ENCODE measurements at regions not wholly inside any gene's neighbourhood (a gene's known extent, or its start where the extent isn't known, plus 50 kb on each side); places are given as distances from the start of the nearest gene placed in this dataset.
"Not testable (repeated sequence)": the region's sequence is repeated elsewhere in the genome, so short reads cannot be mapped to it uniquely, and the experiment has no call there.

DNA sequence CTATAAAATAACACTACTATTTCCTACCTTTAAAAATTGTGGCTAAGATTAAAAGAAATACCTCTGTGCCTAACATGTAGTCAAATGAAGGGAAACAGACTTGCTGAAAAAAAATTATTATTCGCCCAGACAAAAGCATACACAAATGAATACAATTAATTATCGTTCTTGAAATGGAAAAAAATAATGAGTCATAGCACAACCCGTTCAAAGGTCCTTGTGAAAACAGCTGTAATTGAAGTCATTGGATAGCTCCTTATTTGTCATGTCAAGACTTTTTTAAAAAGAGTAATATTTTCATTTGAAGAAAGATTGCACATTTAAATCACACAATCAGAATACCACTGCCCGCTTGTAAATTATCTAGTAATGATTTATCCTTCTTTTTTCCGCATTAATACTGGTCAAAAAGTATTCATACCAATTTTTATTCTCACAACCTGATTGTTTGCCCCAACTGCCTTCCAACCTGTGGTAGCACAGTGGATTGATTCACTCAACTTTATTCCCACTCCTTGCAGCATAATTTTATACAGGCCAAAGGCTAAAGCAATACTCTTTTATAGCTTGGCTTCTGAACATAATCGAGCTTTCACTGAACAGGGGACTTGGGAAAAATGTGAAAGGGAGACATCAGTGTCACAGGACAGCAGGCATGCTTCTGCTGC, 655.2 kb upstream of the MAP3K7 start:
- DNase-seq = no peak

DNA sequence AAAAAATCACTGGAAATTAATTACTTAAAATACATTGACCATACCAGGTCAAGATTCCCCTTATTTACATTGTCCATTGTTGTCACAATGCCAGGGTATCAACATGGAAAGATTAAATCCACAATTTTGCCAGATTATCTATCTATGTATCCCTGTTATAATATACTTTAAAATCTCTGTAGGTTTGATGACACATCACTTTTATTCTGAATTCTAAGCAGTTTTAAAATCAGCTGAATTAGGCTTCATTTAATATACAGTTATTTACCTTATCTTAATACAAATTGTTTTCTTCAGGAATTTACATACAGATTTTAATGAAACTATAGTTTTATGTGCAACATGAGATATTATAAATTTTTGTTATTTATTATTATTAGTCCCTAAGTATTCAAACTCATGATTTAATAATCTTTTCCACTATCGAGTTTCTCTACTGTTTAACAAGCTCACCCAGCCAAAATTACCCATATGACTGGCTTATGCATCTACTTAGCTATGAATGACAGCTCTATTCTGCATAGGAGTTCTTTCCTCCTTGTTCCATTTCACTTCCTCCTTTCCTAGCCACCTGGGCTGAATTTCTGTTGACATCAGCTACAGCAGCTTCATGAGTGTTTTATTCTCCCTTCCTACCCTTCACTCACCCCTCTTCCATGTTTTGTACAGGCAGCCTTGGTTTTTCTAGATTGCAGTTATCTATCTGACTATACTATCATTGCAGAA, 654.2 kb upstream of the MAP3K7 start:
- no peak for DNase-seq

DNA sequence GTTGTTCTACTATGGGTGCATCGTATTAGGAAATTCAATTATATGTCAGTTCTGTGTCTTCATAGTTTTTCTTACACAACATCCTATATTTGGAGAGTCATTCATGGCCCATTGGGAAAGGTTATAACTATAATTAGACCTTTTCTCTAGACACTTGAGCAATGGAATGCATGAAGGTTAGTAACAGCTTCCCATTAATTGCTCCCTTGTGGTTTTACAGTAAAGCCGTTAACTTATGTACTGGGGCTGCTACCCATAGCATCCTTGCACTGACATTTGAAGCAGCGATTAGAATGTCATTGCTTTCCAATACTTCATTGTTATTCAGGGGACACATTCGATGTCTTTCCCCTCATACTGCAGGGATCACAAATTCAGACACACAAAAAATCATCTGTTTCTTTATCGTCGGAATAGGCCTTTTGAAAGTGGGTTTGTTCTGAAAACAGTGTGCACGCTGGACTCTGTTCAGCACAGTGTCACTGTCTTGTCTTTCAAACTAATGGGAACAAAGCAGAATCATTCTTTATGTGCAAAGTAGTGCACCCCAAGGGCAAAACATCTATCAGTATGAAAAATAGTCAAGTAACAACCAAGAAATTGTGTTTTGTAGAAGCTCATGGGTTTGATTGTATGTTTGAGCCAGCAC, 634.3 kb upstream of the MAP3K7 start:
- no peak for DNase-seq

DNA sequence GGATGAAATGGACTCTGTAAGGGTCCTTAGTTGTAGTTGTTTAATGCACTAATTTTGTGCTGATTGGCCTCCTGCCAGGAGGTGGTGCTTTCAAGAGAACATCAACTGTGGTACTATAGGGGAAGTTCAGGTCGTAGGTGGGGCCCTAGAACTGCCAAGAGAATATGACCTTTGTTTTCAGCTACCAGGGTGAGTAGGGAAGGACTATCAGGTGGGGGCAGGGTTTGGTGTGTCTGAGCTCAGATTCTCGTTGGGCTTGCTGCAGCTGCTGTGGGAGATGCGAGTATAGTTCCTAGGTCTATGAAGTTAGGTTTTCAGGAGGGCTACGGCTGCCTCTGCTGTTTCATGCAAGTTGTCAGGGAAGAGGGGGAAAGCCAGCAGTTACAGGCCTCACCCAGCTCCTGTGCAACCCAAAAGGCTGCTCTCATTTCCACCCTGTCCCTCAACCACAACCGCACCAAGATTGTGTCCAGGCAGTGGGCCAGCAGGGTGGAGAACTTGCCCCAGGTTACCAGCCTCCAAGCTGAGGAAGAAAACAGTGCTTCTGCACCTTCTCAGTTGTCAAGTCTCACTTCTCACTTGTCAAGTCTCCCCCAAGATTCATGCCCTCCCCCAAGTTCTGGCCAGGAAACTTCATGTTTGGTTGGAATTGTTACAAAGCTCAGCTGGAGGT, 626.5 kb upstream of the MAP3K7 start:
- DNase-seq = no peak

DNA sequence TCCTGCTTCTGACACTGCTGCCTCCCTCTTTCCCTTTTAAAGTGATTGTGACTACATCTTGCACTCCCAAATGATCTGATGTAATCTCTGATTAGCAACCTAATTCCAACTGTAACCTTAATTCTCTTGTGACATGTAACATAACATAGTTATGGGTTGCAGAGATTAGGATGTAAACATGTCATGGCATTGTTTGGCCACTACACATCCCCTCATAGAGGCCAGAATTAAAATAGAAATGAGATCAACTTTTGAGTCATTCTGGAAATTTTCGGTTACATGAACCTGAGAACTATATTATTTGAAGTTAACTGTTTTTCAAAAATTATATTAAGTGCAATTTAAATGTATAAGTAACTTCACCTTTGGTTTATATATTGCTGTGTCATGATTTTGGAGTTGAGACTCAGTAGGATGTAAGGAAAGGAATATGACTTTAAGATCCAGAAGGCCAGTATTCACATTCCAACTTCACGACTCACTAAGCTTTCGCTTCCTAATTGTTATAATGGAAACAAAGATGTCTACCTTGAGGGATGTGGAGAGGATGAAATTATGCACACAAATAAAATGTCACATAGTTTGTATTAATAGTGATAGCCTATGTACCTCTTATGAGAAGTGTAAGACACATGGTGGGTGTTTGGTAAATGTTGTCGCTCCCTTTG, 611.9 kb upstream of the MAP3K7 start:
- DNase-seq = no peak

DNA sequence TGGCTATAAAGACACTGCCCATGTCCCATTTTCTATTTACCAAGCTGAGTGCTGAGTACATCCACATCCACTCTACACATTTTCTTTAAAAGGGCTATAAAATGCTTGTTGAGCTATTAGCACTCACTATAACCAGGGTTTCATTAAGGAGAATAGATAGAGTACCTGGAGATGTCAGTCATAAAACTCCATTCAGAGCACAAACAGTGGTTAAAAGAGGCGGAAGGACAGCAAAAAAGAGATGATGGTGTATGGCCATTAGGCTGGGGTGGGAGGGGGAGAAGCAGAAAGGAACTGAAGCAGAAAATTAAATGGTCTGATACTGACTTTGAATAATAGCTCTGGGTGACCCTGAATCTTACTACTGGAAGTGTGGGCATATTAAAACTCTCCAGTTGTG, 609.9 kb upstream of the MAP3K7 start:
- DNase-seq = peak; percentile 28

DNA sequence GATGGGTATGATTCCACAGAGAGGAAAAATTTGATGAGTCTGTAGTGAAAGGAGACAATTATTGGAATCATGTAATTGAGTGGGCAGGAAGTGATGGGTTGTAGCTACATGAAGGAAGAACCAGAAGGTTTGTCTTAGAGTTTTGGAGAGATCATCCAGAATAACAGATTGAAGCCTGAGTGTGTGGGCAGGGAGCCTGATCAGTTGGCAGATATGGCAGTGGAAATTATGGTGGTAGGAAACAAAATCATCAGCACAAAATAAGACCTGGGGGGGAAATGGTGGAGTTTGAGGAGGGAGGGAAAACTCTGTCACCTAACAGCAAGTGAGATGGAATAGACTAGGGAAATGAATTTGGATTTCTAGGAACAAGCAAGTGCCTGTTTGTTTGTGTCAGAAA, 606.6 kb upstream of the MAP3K7 start:
- no peak for DNase-seq

DNA sequence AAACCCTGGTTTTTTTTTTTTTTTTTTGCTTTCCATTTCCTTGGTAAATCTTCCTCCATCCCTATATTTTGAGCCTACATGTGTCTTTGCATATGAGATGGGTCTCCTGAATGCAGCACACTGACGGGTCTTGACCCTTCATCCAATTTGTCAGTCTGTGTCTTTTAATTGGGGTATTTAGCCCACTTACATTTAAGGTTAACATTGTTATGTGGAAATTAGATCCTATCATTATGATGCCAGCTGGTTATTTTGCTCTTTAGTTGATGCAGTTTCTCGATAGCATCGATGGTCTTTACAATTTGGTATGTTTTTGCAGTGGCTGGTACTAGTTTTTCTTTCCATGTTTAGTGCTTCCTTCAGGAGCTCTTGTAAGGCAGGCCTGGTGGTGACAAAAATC, 603.2 kb upstream of the MAP3K7 start:
- not testable (repeated sequence) for DNase-seq

DNA sequence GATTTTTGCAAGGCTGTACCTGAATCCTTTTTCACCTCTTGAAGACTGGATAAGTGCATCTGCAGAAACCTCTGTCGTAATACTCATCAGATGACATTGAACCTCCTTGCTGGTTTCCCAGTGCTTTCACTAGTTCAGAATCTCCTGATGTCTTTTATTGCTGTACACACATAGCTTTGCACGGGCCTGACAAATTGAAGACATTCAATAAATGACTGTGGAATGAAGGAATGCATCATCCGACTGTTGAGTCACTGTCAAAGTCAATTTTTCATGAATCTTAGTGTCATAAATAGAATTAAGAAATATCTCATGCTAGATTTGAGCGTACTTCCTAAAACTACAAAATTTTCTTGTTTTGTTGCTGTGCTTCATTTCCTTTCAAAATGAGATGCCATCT, 598.2 kb upstream of the MAP3K7 start:
- DNase-seq = no peak

DNA sequence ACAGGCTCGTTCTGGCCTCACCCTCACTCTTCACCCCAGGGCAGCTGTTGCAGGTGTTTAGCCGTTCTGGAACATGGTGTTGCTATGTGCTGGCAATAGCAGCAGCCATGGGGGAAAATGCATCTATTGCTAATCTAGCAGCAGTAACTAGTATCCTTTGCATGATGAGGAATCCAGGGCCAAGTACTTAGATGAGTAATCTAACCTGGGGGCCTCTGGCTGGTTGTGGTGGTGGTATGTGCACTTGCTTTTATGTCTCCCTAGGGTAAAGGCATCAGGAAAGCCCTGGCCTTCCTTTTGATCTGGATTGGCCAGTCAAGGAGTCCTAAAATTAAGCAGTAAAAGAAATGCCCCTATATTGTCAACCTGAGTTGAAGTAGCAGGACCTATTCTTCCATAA, 594.5 kb upstream of the MAP3K7 start:
- no peak for DNase-seq

DNA sequence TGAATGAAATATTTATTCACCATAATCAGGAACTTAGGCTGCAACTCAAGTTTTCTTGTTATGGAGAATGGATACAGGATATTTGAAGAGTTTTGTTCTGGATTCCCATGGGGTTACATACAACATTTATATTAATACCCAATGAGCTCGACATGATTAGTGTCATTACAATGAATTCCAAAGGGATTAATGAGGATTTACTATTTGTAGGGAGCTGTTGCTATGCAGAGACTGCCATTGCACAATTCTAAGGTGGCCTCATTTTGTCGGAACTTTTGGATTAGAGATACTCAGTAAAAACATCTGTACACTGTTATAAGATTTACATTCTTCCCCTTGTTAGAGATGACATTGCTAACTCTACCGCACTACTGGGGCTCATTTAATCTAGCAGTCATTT, 586.8 kb upstream of the MAP3K7 start:
- DNase-seq = no peak

DNA sequence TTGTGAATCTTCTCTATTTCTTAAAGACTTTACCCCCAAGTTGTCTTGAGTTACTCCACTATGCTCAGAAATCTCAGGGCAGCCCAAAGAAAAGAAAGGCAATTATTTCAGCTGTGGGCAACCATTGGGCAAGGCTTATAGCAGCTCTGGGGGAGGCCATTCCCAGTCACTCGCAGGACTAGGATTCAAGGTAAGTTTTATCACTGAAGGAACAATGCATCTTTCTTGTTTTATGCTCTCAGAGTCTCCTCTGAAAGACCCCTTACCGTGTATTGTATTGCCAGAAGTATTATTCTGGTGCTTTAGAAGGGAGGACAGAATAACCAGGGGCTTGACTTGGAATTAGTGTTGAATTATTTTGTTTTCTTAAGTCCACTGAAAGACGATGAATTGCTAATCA, 586.3 kb upstream of the MAP3K7 start:
- no peak for DNase-seq

DNA sequence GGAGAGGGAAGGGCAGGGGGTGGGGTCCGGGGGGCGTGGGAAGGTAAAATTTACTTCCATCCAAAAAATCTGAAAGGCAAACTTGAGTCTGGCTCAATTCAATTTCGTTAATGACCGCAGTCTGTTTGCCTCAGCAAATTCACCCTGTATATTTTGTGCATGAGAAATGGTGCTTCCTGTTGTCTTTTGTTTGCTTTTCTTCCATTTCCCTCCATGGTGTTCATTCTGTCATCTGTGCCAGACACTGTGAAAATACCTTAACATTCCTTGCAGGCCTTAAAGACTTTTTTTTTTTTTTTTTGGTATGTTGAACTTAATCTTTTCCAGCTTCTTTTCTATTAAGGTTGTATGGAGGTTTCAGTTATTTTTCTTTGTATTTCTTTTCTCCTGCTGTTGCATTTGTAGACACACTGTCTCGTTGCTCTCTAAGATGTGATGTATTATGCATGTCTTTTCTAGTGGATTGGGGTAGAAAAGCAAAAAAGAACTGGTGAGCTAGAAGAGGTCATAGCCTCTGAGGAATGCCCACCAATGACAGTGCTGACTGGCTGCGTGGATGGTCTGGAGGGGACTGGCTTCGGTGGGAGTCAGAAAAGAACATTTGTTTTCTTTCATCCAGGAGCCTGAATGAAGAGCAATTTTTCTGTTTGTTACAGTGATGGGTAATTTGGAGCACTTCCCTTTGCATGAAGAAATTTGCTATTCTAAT, 585.0 kb upstream of the MAP3K7 start:
- DNase-seq = no peak

DNA sequence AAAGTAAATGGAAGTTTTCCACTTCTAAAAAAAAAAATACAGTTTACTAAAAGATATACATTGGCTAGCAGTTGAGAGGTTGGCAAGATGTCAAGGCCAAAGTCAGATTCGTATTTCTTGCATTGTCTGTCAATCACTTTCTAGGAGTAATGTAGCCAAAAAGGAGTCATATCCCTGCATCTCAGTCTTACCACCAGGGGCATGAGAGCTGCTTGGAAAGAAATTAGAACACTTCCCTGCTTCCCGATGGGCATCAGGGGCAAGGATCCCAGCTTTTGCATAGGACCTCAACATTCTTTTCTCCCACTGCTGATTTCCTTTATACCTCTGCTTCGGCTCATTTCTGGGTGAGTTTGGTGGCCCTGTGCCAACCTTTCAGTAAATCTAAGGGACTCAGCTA, 581.0 kb upstream of the MAP3K7 start:
- no peak for DNase-seq

DNA sequence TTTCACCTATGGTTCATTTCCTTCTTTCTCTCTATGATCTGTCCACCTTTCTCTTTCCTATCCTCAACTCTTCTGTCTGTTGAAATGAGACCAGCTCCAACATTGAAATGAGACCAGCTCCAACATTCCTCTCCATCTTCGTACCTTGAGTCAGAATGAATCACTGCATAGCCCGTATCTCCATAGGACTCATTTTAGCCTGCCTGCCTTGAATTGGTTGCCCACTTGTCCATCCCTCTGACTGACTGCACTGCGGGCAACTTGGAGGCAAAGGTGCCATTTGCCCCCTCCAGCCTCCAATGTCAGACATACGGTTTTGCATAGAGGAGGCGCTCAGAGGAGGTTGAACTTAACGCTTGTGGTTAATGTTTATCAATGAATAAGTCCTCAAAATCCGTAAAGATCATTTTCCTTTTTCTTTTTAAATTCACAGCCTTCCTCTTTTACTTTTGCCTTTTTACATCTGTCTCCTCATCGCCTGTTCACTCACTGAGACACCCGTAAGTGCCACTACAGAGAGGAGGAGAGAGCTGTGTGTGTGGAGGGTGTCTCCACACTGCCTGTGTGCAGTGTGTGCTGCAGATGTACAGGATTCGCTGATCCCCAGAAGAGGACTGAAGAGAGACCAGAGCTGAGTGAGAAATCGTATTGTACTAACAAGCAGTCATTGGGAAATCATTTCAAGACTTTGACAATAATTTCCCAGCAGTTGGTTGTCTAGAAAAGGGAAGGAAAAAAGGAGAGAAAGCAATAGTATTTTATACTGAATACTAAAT, 579.6 kb upstream of the MAP3K7 start:
- no peak for DNase-seq

DNA sequence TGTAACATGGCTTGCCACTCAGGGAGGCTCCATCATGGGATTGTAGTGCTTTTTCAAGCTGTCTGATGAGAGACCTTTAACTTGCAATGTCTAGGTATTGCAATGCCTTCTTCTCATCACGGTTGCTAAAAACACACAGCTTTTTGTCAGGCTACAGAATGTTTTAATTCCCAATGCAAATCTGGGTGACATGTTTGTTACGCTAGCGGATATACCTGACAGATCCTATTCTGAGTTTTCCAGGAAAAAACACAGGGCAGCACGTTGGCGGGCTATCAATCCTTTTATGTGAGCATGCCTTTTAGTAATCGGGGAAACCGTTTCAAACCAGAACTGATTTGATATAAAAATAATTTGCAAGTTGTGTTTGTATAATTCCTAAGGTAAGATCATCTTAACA, 577.2 kb upstream of the MAP3K7 start:
- no peak for DNase-seq

DNA sequence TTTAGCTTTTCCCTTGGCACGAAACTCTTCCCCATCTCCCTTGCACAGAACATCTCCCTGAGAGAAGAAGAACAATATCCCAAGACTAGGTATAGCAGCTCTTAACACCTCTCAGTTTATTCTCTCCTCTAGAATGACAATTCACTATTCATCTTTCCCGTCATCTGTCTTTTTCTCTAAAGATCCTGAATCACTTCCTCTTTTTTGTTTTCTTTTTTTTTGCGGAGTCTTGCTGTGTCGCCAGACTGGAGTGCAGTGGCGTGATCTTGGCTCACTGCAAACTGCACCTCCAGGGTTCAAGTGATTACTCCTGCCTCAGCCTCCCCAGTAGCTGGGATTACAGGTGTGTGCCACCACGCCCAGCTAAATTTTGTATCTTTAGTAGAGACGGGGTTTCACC, 574.4 kb upstream of the MAP3K7 start:
- DNase-seq = no peak

DNA sequence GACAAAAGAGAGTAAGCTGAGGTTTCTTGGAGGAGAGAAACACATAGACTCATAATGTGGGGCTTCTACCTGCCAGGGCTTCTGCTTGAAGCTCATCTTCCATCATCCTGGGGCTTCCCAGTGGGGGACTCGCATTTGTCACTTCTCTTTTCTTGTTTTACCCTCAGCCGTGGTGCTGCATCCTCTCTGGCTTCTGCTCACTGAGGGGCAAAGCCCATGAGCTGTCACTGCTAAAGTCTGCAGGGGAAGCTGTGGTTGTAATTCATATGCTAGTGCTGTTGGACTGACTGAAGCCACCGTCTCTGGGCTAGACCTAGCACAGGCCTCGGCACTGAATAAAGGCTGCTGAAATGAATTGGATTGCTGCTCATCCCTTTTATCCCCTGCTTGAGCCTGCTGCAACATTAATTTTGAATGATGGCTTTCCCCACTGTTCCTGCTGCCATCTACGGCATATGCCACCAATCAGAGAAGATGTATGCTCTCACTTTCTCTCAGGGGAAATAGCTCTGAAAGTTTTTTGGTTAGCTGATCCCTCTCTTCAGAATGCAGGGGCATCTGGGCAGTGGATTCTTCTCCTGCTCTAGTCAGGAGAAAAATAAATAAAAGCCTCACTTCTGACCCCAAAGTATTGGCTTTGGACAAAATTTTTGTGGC, 568.4 kb upstream of the MAP3K7 start:
- no peak for DNase-seq

DNA sequence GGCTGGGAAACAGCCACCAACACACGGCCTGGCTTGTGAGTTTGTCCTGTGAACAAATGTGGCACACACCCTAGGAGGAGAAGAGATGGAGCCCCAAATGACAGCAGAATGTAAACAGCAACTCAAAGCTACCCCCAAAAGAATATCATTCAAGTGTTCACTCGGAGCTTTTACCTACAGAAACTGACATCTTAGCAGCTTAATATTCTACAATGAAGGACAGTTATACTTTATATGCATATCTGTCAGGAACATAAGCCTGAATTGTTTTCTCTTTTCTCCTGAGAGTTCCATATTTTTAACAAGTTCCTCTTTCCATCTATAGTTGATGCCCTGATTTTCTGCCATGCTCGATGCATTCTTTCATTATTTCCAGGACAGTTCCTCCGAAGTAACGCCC, 566.0 kb upstream of the MAP3K7 start:
- DNase-seq = no peak

DNA sequence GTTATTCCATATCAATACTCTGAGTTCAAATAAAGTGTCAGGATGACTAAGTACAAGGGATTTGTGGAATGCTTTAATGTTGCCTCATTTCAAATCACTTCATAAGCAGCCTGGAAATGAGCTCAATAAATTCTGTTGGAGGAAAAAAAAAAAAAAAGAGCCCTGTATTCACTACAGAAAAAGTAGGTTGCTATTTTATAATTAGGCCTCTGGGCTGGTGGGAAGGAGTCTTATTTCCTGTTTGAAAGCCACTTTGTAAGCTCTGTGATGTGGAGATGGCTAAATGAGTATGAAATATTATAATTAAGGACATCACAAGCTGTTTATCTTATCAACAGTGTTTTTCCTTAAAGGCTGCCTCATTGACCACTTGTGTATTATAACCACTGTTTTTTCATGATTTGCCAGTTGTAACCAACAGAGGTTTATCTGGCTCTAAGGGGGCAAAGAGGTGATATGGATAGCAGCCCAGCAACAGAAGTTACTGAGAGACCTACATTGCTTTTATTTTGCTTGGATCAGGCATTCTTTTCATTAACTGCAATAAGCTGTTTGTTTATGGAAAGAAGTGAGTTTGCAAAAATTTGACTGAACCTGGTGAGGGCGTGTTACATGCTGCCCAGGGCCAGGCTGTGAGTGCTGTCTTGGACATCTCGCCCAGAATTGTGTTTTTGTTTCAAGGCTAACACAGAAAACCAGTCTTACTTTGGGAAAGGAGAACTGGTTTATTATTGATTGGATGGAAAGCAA, 563.3 kb upstream of the MAP3K7 start:
- DNase-seq = no peak

All from NCI-H2227 treated with DMSO at 0.1 percent for 48 hours (cell line).